Kidney epithelial cell (primary cell): ENCODE measurements at regions not wholly inside any gene's neighbourhood (a gene's known extent, or its start where the extent isn't known, plus 50 kb on each side); places are given as distances from the start of the nearest gene placed in this dataset.

Source experiments
- DNase-seq: peaks from one replicate; pipeline ENCODE4 v3.0.0-alpha.2; 2010; ENCODE audit warnings: low read depth
- H3K27me3 ChIP-seq: 2 replicates; pipeline ENCODE4 v1.6.0; 2011; ENCODE audit warnings: low read length; ENCODE audit not compliant: control insufficient read depth, insufficient read depth
- H3K36me3 ChIP-seq: 2 replicates; pipeline ENCODE4 v1.5.1; 2011; ENCODE audit warnings: low read length; ENCODE audit not compliant: control insufficient read depth, insufficient read depth
- H3K4me3 ChIP-seq: 2 replicates; pipeline ENCODE4 v1.5.1; 2011; ENCODE audit warnings: low read depth, mild to moderate bottlenecking, control low read depth, low read length
- CTCF ChIP-seq: IDR thresholded peaks from 2 replicates; pipeline ENCODE4 v1.5.1; 2011; ENCODE audit warnings: mild to moderate bottlenecking, moderate library complexity, low read length, control low read depth, inconsistent platforms; ENCODE audit not compliant: insufficient read depth, poor library complexity, severe bottlenecking

- TF ChIP-seq CTCF = no peak
- no peaks in the 10 kb centered on the region for H3K36me3 ChIP-seq
- H3K27me3 ChIP-seq = no peaks in the 10 kb centered on the region
- H3K4me3 ChIP-seq = no peak overlapping the region
- DNase-seq = no peak
Observed at GRCh38 chr3:16834753-16835152, 50.0 kb upstream of the PLCL2 start.
